ENCODE measurements at regions not wholly inside any gene's neighbourhood (a gene's known extent, or its start where the extent isn't known, plus 50 kb on each side); places are given as distances from the start of the nearest gene placed in this dataset.

DNA sequence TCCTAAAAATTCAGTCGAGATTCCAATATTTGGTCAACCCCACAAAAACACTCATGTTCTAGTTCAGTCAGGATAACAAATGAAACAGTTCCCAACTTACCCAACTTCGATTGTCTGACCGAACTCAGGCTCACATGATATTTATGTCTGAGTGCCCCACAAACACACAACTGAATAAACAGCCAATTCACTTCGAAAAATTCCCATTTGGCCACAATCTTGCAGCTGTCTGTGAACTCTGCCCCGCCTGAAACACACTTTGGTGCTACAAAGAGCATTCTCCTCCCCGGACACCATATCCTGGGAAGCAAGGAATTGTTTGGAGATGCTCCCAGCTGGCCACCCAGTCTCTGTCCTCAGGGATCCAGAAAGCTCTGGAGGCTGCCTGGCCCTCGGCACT lies 52.9 kb upstream of the SIM2 start:
- Mint-ChIP-seq H3K4me1 (peaks cover 12 to 15% of the 10 kb centered on the region in 2 experiments), H3K4me3 (no peak overlapping the region), H3K27ac (no peak overlapping the region), H3K9me3 (no peaks in the 10 kb centered on the region), H3K36me3 (ENCODE audit: insufficient read depth in 1 of 3, low read depth in 3 of 3) (no peaks in the 10 kb centered on the region), H3K27me3 (ENCODE audit: low read depth) (no peaks in the 10 kb centered on the region; the same call in none of the 2 replicates)
- no peak overlapping the region for H4K91ac ChIP-seq (ENCODE audit: insufficient read length, low read depth, low read length)
- no peak overlapping the region for H3K18ac ChIP-seq (ENCODE audit: insufficient read length, low read depth, low read length)
- H2BK20ac ChIP-seq (ENCODE audit: low read depth, low read length, poor library complexity, severe bottlenecking), result no peak overlapping the region
- no peaks in the 10 kb centered on the region for H4K20me1 ChIP-seq (ENCODE audit: control insufficient read depth, insufficient read depth, insufficient read length)
- no peaks in the 10 kb centered on the region for H3K79me1 ChIP-seq (ENCODE audit: insufficient read depth, low read depth, low read length, poor library complexity, severe bottlenecking)
- H2BK15ac ChIP-seq (ENCODE audit: low read depth, low read length), result no peak overlapping the region
- no peaks in the 10 kb centered on the region for H3K27me3 ChIP-seq (ENCODE audit: insufficient read depth, low read length)
- no peak overlapping the region for H3K4ac ChIP-seq (ENCODE audit: low read depth, low read length)
- WGBS (ENCODE audit: extremely low coverage, insufficient read length, low lambda C conversion rate), result no CpG with 5 or more reads among the region's 7 CpGs
- peaks cover 7% of the 10 kb centered on the region; the same call in 1 of the 2 replicates for H3K4me1 ChIP-seq (ENCODE audit: insufficient read depth, low read length)
- no peak overlapping the region for H3K23ac ChIP-seq (ENCODE audit: insufficient read length, low read depth, low read length)
- no peak overlapping the region for H3K56ac ChIP-seq (ENCODE audit: insufficient read length, low read depth, low read length)
- no peak overlapping the region for H3K9ac ChIP-seq (ENCODE audit: extremely low read depth, insufficient read length, low read length)
- H3K27ac ChIP-seq (ENCODE audit: insufficient read length, low read depth, low read length), result no peak overlapping the region
- no peak overlapping the region for H2BK120ac ChIP-seq (ENCODE audit: low read depth, low read length, poor library complexity, severe bottlenecking)
- H4K8ac ChIP-seq (replicated peaks; ENCODE audit: insufficient read length, low read depth, low read length), result no peak overlapping the region
- H2AFZ ChIP-seq (ENCODE audit: low read length), result no peak overlapping the region
- H2AK5ac ChIP-seq (ENCODE audit: insufficient read length, low read length), result no peak overlapping the region
- H3K9me3 ChIP-seq (ENCODE audit: control insufficient read depth, low read depth, low read length), result no peaks in the 10 kb centered on the region
- no peak overlapping the region for H3T11ph ChIP-seq (ENCODE audit: low read length)
- DNase-seq, result no peak
- H3K4me2 ChIP-seq (ENCODE audit: insufficient read depth, insufficient read length, low read length), result no peak overlapping the region
- H3K14ac ChIP-seq (ENCODE audit: insufficient read depth, low read length), result no peak overlapping the region
- TF ChIP-seq, protein P1, sequence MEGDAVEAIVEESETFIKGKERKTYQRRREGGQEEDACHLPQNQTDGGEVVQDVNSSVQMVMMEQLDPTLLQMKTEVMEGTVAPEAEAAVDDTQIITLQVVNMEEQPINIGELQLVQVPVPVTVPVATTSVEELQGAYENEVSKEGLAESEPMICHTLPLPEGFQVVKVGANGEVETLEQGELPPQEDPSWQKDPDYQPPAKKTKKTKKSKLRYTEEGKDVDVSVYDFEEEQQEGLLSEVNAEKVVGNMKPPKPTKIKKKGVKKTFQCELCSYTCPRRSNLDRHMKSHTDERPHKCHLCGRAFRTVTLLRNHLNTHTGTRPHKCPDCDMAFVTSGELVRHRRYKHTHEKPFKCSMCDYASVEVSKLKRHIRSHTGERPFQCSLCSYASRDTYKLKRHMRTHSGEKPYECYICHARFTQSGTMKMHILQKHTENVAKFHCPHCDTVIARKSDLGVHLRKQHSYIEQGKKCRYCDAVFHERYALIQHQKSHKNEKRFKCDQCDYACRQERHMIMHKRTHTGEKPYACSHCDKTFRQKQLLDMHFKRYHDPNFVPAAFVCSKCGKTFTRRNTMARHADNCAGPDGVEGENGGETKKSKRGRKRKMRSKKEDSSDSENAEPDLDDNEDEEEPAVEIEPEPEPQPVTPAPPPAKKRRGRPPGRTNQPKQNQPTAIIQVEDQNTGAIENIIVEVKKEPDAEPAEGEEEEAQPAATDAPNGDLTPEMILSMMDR (conservative IDR thresholded peaks at IDR 0.05), result no peak
- H3K23me2 ChIP-seq (ENCODE audit: insufficient read length, low read depth, low read length, poor library complexity, severe bottlenecking), result no peaks in the 10 kb centered on the region
- no peaks in the 10 kb centered on the region for H3K79me2 ChIP-seq (ENCODE audit: insufficient read depth, low read length)
- H2BK5ac ChIP-seq (ENCODE audit: insufficient read length, low read length), result no peak overlapping the region
- no peak overlapping the region for H4K5ac ChIP-seq (ENCODE audit: insufficient read length, low read depth, low read length)
- no peak overlapping the region for H2BK12ac ChIP-seq (ENCODE audit: insufficient read length, low read depth, low read length)
